ENCODE measurements at regions not wholly inside any gene's neighbourhood (a gene's known extent, or its start where the extent isn't known, plus 50 kb on each side); places are given as distances from the start of the nearest gene placed in this dataset.

DNA sequence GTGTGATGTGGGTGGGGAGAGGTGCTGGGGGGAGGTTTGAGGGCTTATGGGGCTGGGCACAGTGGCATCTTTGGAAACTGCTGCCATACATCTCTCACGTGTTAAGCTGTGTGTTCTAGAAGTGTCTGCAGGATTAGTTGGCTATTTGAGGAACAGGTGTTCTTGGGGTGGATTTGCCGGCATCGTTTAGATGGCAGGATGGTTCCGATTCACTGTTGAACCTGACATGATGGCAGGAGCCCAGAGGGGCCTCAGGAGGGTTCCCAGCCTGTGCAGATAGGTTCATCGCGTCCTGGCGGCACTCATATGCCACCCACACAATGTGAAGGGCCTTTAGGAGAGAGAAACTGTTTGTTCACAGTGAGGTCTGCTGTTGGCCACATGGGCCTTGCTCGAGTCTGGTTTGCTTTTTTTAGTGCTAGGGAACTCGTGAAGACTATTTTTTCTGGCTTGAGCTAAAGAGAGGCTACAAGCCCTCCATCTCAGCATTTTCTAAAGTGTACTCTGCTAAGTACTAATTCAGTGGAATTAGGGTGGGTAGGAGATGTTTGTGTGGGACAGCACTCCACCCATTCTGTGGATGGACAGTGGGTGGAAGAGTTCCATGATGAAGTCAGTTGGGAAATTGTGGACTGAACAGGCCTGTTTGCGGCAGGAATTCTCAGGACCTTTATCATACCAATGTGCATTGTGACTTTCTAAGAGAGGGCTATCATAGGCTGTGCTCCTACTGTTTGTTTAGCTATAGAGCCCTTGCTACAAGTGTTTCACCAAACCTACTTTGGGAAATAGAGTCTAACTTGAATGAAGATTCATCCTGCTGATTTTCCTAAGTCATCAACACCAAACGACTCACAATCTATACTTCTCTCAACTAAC, 55.4 kb upstream of the PLET1 start:
- TF ChIP-seq, protein P1, sequence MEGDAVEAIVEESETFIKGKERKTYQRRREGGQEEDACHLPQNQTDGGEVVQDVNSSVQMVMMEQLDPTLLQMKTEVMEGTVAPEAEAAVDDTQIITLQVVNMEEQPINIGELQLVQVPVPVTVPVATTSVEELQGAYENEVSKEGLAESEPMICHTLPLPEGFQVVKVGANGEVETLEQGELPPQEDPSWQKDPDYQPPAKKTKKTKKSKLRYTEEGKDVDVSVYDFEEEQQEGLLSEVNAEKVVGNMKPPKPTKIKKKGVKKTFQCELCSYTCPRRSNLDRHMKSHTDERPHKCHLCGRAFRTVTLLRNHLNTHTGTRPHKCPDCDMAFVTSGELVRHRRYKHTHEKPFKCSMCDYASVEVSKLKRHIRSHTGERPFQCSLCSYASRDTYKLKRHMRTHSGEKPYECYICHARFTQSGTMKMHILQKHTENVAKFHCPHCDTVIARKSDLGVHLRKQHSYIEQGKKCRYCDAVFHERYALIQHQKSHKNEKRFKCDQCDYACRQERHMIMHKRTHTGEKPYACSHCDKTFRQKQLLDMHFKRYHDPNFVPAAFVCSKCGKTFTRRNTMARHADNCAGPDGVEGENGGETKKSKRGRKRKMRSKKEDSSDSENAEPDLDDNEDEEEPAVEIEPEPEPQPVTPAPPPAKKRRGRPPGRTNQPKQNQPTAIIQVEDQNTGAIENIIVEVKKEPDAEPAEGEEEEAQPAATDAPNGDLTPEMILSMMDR (IDR thresholded peaks at IDR 0.05), result no peak
- TF ChIP-seq ZFX (IDR thresholded peaks at IDR 0.05; ENCODE audit: borderline replicate concordance), result no peak
